Endothelial cell of umbilical vein (primary cell): ENCODE measurements at regions not wholly inside any gene's neighbourhood (a gene's known extent, or its start where the extent isn't known, plus 50 kb on each side); places are given as distances from the start of the nearest gene placed in this dataset.

Experiments
- BruUV-seq: library from RNA; stranded (reverse); fragments of 400-500 nt; replicated peaks from 2 replicates; lab custom pipeline; 2021; lab: Mats Ljungman, UMichigan
- CTCF ChIA-PET: fragments of 300-600, 350-600 bp; sonication (Branson Sonifier 250); formaldehyde crosslinking; loops from one replicate; lab custom pipeline; 2021; ENCODE audit warnings: antibody characterized with exemption, inconsistent platforms; lab: Charles Lee
- POLR2A ChIA-PET: fragments of 300-600, 350-600 bp; sonication (Branson Sonifier 250); formaldehyde crosslinking; loops from one replicate; lab custom pipeline; 2021; ENCODE audit warnings: antibody characterized with exemption, inconsistent platforms; lab: Charles Lee
- DNase-seq: peaks from one replicate; pipeline ENCODE4 v3.0.0-alpha.2; 2011; ENCODE audit warnings: low read depth, low spot score
- FAIRE-seq: peaks from 2 replicates; lab custom pipeline; 2011; peaks lifted over from hg19 to GRCh38; lab: Jason Lieb, UNC
- H2AFZ ChIP-seq: 2 replicates; pipeline ENCODE4 v1.6.0; 2012; ENCODE audit warnings: low read depth, low read length, control low read depth, inconsistent platforms
- H3K27ac ChIP-seq: 2 replicates; pipeline ENCODE4 v1.5.1; 2011; ENCODE audit warnings: low read depth, mild to moderate bottlenecking, control low read depth, low read length, moderate library complexity; ENCODE audit not compliant: insufficient read depth
- H3K27me3 ChIP-seq, 2 experiments: 2 replicates each; pipeline versions ENCODE4 v1.6.0 to v1.6.1; 2011; ENCODE audit warnings: low read length in 2 of 2, mixed read lengths in 1 of 2; ENCODE audit not compliant: control insufficient read depth in 2 of 2, insufficient read depth in 2 of 2
- H3K36me3 ChIP-seq, 2 experiments: 2 replicates in 1 of 2; 3 replicates in 1 of 2; pipeline ENCODE4 v1.5.1; 2011; ENCODE audit warnings: low read length in 2 of 2, mild to moderate bottlenecking in 1 of 2, moderate library complexity in 1 of 2; ENCODE audit not compliant: control insufficient read depth in 2 of 2, insufficient read depth in 2 of 2; ENCODE audit errors: extremely low read depth in 1 of 2
- H3K4me1 ChIP-seq: 3 replicates; pipeline ENCODE4 v1.5.1; 2011; ENCODE audit warnings: mild to moderate bottlenecking, low read length; ENCODE audit not compliant: control insufficient read depth, insufficient read depth; ENCODE audit errors: extremely low read depth
- H3K4me2 ChIP-seq: 2 replicates; pipeline ENCODE4 v1.6.1; 2011; ENCODE audit warnings: low read length, control low read depth, mixed read lengths; ENCODE audit not compliant: insufficient read depth
- H3K4me3 ChIP-seq, 3 experiments: fragments of 200-600 bp in 1 of 3; sonication (generic), shearing (Covaris generic) in 1 of 3; replicated peaks in 1 of 3; 2 replicates each; pipeline ENCODE4 v1.5.1; 2011 to 2016; ENCODE audit warnings: control low read depth in 3 of 3, low read length in 3 of 3, mild to moderate bottlenecking in 2 of 3, inconsistent platforms in 1 of 3, low read depth in 1 of 3, moderate library complexity in 1 of 3; ENCODE audit not compliant: insufficient read depth in 1 of 3
- H3K79me2 ChIP-seq: 2 replicates; pipeline ENCODE4 v1.6.0; 2012; ENCODE audit warnings: low read length, inconsistent platforms; ENCODE audit not compliant: control insufficient read depth, insufficient read depth
- H3K9ac ChIP-seq: replicated peaks from 2 replicates; pipeline ENCODE3; 2011; ENCODE audit warnings: low read length, control low read depth; ENCODE audit not compliant: insufficient read depth; ENCODE audit errors: extremely low read depth
- H3K9me1 ChIP-seq: replicated peaks from 3 replicates; pipeline ENCODE4 v1.6.0; 2011; ENCODE audit warnings: mild to moderate bottlenecking, low read length; ENCODE audit not compliant: control insufficient read depth, insufficient read depth; ENCODE audit errors: extremely low read depth
- H3K9me3 ChIP-seq: replicated peaks from 2 replicates; pipeline ENCODE4 v1.5.1; 2012; ENCODE audit warnings: low read length, inconsistent platforms; ENCODE audit not compliant: control insufficient read depth, insufficient read depth
- H4K20me1 ChIP-seq: replicated peaks from 2 replicates; pipeline ENCODE3; 2011; ENCODE audit warnings: mild to moderate bottlenecking, low read length; ENCODE audit not compliant: control insufficient read depth, insufficient read depth; ENCODE audit errors: extremely low read depth
- CTCF ChIP-seq, 2 donors: IDR thresholded peaks; 1 replicate in 1 of 2; 2 replicates in 1 of 2; pipeline ENCODE4 v1.5.1; 2011; ENCODE audit warnings: low read length in 2 of 2, mild to moderate bottlenecking in 2 of 2, moderate library complexity in 2 of 2, control low read depth in 1 of 2, inconsistent platforms in 1 of 2, low read depth in 1 of 2; ENCODE audit not compliant: insufficient read depth in 1 of 2; ENCODE audit errors: extremely low read depth in 1 of 2
- EZH2 ChIP-seq: IDR thresholded peaks from 2 replicates; pipeline ENCODE4 v1.6.1; 2012; ENCODE audit warnings: borderline replicate concordance, low read depth, mild to moderate bottlenecking, moderate library complexity, low read length, inconsistent platforms; ENCODE audit not compliant: severe bottlenecking
- FOS ChIP-seq: IDR thresholded peaks from 2 replicates; pipeline ENCODE4 v1.6.1; 2011; ENCODE audit warnings: mild to moderate bottlenecking, low read length, moderate library complexity, borderline replicate concordance; ENCODE audit not compliant: insufficient read depth
- GATA2 ChIP-seq: IDR thresholded peaks from 2 replicates; pipeline ENCODE4 v1.7.0; 2011; ENCODE audit warnings: low read depth, mild to moderate bottlenecking, moderate library complexity, mixed read lengths, low read length; ENCODE audit not compliant: insufficient read length, insufficient read depth
- MYC ChIP-seq: IDR thresholded peaks from one replicate; pipeline ENCODE4 v1.6.1; 2011; ENCODE audit warnings: mild to moderate bottlenecking, low read depth, low read length
- POLR2A ChIP-seq: IDR thresholded peaks from 2 replicates; pipeline ENCODE4 v1.6.1; 2012; ENCODE audit warnings: low read depth, mild to moderate bottlenecking, control low read depth, low read length
- POLR2AphosphoS5 ChIP-seq: IDR thresholded peaks from 2 replicates; pipeline ENCODE4 v1.6.1; 2012; ENCODE audit warnings: low read depth, mild to moderate bottlenecking, control low read depth, low read length, moderate library complexity; ENCODE audit not compliant: insufficient read depth
- dilution Hi-C: fragments of 300-500 bp; cut with MboI; formaldehyde crosslinking; loops from one replicate; pipeline ENCODE4 v1.15.0; 2019; ENCODE audit warnings: low sequenced_read_pairs; ENCODE audit not compliant: extremely low pct_ligation_motif_present
- intact Hi-C: fragments of 100-400 bp; cut with micrococcal nuclease; formaldehyde crosslinking; loops from one replicate; pipeline ENCODE4 v1.10.0; 2022
- TF ChIP-seq, protein P1 (sequence below): IDR thresholded peaks from 2 replicates; pipeline ENCODE4 v1.6.1; 2011; ENCODE audit not compliant: insufficient read depth, insufficient read length

- TF ChIP-seq CTCF (IDR thresholded peaks at IDR 0.05; ENCODE audit: extremely low read depth in 1 of 2, insufficient read depth in 1 of 2, low read depth in 1 of 2, low read length in 2 of 2) (no peak), POLR2A (no peak), EZH2 (no peak), MYC (no peak), GATA2 (no peak), POLR2AphosphoS5 (no peak), FOS (no peak)
- TF ChIP-seq, protein P1, sequence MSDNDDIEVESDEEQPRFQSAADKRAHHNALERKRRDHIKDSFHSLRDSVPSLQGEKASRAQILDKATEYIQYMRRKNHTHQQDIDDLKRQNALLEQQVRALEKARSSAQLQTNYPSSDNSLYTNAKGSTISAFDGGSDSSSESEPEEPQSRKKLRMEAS: no peak
- intact Hi-C loops: no loop called here
These were observed 50.8 kb upstream of the FRMD4A start for GRCh38 chr10:14381475-14381874.

More at GRCh38 chr10:14381475-14381874, 50.8 kb upstream of the FRMD4A start:
- dilution Hi-C loops: no loop called here
- no peak overlapping the region for H3K4me3 ChIP-seq
- no peaks in the 10 kb centered on the region for H4K20me1 ChIP-seq
- DNase-seq (no peak), FAIRE-seq (no peak)
- ChIA-PET POLR2A (no interaction called here), CTCF (interaction anchor here (1.6 kb wide), 1 partner anchor 16 kb away, joined by 3 read pairs; no protein-coding TSS in a partner anchor)
- no peaks in the 10 kb centered on the region for H3K9me1 ChIP-seq
- no peak overlapping the region for H3K9ac ChIP-seq
- H3K27me3 ChIP-seq: peaks cover 0 to 5% of the 10 kb centered on the region in 2 experiments
- H3K4me1 ChIP-seq: no peaks in the 10 kb centered on the region
- no peak overlapping the region for H2AFZ ChIP-seq
- H3K9me3 ChIP-seq: no peaks in the 10 kb centered on the region
- H3K79me2 ChIP-seq: no peaks in the 10 kb centered on the region
- BruUV-seq: no TSS peak
- no peak overlapping the region for H3K4me2 ChIP-seq
- no peak overlapping the region for H3K27ac ChIP-seq
- no peaks in the 10 kb centered on the region for H3K36me3 ChIP-seq
